ENCODE measurements at regions not wholly inside any gene's neighbourhood (a gene's known extent, or its start where the extent isn't known, plus 50 kb on each side); places are given as distances from the start of the nearest gene placed in this dataset.

GRCh38 chr3:78153973-78154372 is 1114.1 kb downstream of the ROBO2 start:
- in situ Hi-C loops (cut with HindIII; ENCODE audit: low pct_unique_long_range_greater_than_20kb, low sequenced_read_pairs) = no loop called here
- DNase-seq (ENCODE audit: low read depth, low spot score) = no peak

- in situ Hi-C loops (cut with HindIII; ENCODE audit: low pct_unique_long_range_greater_than_20kb, low sequenced_read_pairs) = no loop called here
- no peak for DNase-seq (ENCODE audit: low read depth, low spot score)
These were observed 1114.8 kb downstream of the ROBO2 start for GRCh38 chr3:78154521-78155186.

- DNase-seq (ENCODE audit: low read depth, low spot score) = no peak
- in situ Hi-C loops (cut with HindIII; ENCODE audit: low pct_unique_long_range_greater_than_20kb, low sequenced_read_pairs) = no loop called here
These were observed 1121.8 kb downstream of the ROBO2 start for GRCh38 chr3:78161736-78162135.

GRCh38 chr3:78163379-78163778 is 1123.5 kb downstream of the ROBO2 start:
- no peak for DNase-seq (ENCODE audit: low read depth, low spot score)
- in situ Hi-C loops (cut with HindIII; ENCODE audit: low pct_unique_long_range_greater_than_20kb, low sequenced_read_pairs) = no loop called here

- in situ Hi-C loops (cut with HindIII; ENCODE audit: low pct_unique_long_range_greater_than_20kb, low sequenced_read_pairs) = no loop called here
- DNase-seq (ENCODE audit: low read depth, low spot score) = no peak
These were observed 1126.0 kb downstream of the ROBO2 start for GRCh38 chr3:78165876-78166275.

- no peak for DNase-seq (ENCODE audit: low read depth, low spot score)
- in situ Hi-C loops (cut with HindIII; ENCODE audit: low pct_unique_long_range_greater_than_20kb, low sequenced_read_pairs) = no loop called here
These were observed 1134.9 kb downstream of the ROBO2 start for GRCh38 chr3:78174821-78175220.

GRCh38 chr3:78176869-78177268 is 1137.0 kb downstream of the ROBO2 start:
- DNase-seq (ENCODE audit: low read depth, low spot score) = no peak
- in situ Hi-C loops (cut with HindIII; ENCODE audit: low pct_unique_long_range_greater_than_20kb, low sequenced_read_pairs) = no loop called here

GRCh38 chr3:78177780-78178179 is 1137.9 kb downstream of the ROBO2 start:
- DNase-seq (ENCODE audit: low read depth, low spot score) = no peak
- in situ Hi-C loops (cut with HindIII; ENCODE audit: low pct_unique_long_range_greater_than_20kb, low sequenced_read_pairs) = no loop called here

- in situ Hi-C loops (cut with HindIII; ENCODE audit: low pct_unique_long_range_greater_than_20kb, low sequenced_read_pairs) = no loop called here
- no peak for DNase-seq (ENCODE audit: low read depth, low spot score)
These were observed 1138.3 kb downstream of the ROBO2 start for GRCh38 chr3:78178209-78178608.

GRCh38 chr3:78178740-78179363 is 1139.0 kb downstream of the ROBO2 start:
- in situ Hi-C loops (cut with HindIII; ENCODE audit: low pct_unique_long_range_greater_than_20kb, low sequenced_read_pairs) = no loop called here
- DNase-seq (ENCODE audit: low read depth, low spot score) = no peak

GRCh38 chr3:78183906-78184599 is 1144.2 kb downstream of the ROBO2 start:
- in situ Hi-C loops (cut with HindIII; ENCODE audit: low pct_unique_long_range_greater_than_20kb, low sequenced_read_pairs) = no loop called here

GRCh38 chr3:78186404-78186803 is 1146.5 kb downstream of the ROBO2 start:
- in situ Hi-C loops (cut with HindIII; ENCODE audit: low pct_unique_long_range_greater_than_20kb, low sequenced_read_pairs) = no loop called here
- no peak for DNase-seq (ENCODE audit: low read depth, low spot score)

More at GRCh38 chr3:78183906-78184599, 1144.2 kb downstream of the ROBO2 start:
- no peak for DNase-seq (ENCODE audit: low read depth, low spot score)

GRCh38 chr3:78201091-78201490 is 1161.2 kb downstream of the ROBO2 start:
- DNase-seq (ENCODE audit: low read depth, low spot score) = no peak
- in situ Hi-C loops (cut with HindIII; ENCODE audit: low pct_unique_long_range_greater_than_20kb, low sequenced_read_pairs) = no loop called here

GRCh38 chr3:78204977-78205376 is 1165.1 kb downstream of the ROBO2 start:
- peak; percentile 67 for DNase-seq (ENCODE audit: low read depth, low spot score)
- in situ Hi-C loops (cut with HindIII; ENCODE audit: low pct_unique_long_range_greater_than_20kb, low sequenced_read_pairs) = no loop called here

GRCh38 chr3:78221300-78221699 is 1181.4 kb downstream of the ROBO2 start:
- in situ Hi-C loops (cut with HindIII; ENCODE audit: low pct_unique_long_range_greater_than_20kb, low sequenced_read_pairs) = no loop called here
- no peak for DNase-seq (ENCODE audit: low read depth, low spot score)

- DNase-seq (ENCODE audit: low read depth, low spot score) = no peak
- in situ Hi-C loops (cut with HindIII; ENCODE audit: low pct_unique_long_range_greater_than_20kb, low sequenced_read_pairs) = no loop called here
These were observed 1181.9 kb downstream of the ROBO2 start for GRCh38 chr3:78221796-78222195.

- in situ Hi-C loops (cut with HindIII; ENCODE audit: low pct_unique_long_range_greater_than_20kb, low sequenced_read_pairs) = no loop called here
- no peak for DNase-seq (ENCODE audit: low read depth, low spot score)
These were observed 1195.9 kb downstream of the ROBO2 start for GRCh38 chr3:78235841-78236240.

- in situ Hi-C loops (cut with HindIII; ENCODE audit: low pct_unique_long_range_greater_than_20kb, low sequenced_read_pairs) = no loop called here
- DNase-seq (ENCODE audit: low read depth, low spot score) = no peak
These were observed 1198.9 kb downstream of the ROBO2 start for GRCh38 chr3:78238811-78239210.

- in situ Hi-C loops (cut with HindIII; ENCODE audit: low pct_unique_long_range_greater_than_20kb, low sequenced_read_pairs) = no loop called here
- DNase-seq (ENCODE audit: low read depth, low spot score) = no peak
These were observed 1202.8 kb downstream of the ROBO2 start for GRCh38 chr3:78242724-78243123.

Data from SK-MEL-5 (cell line).